GM19438 (cell line): ENCODE measurements at regions not wholly inside any gene's neighbourhood (a gene's known extent, or its start where the extent isn't known, plus 50 kb on each side); places are given as distances from the start of the nearest gene placed in this dataset.
"Not testable (repeated sequence)": the region's sequence is repeated elsewhere in the genome, so short reads cannot be mapped to it uniquely, and the experiment has no call there.

Source experiments
- ATAC-seq: cut with Tn5 transposase; IDR thresholded peaks from one replicate; pipeline ENCODE4 v1.9.1; 2021; ENCODE audit warnings: low read depth; ENCODE audit not compliant: unreplicated experiment

DNA sequence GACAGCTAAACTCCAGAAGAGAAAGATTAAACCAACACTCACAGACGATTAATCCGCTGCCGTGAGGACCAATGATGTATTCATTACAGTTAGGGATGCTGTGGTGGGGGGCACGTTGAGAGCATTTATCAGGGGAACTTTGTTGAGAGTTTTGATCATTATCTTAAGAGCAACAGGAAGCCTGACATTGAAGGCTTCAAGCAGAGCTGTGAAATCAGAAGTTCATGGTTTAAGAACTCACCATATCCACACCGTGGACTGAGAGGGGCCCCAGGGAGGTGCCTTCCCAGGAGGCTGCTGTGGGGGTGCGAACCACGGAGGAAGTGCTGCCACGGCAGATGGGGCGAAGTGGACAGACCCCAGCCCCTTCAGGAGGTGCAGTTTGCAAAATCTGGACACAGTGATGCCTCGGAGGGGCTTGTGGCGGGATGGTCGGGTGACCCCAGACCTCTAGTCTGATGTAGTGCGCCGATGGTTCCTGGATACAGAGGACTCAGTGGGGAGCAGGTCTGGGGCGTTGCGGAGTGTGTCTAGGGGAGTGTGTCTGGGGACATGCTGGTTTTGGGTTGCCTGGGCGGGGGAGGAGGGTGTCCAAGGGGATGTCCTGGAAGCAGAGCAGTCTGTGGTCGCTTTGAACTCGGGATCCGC is 73.0 kb downstream of the DIO3 start:
- ATAC-seq: no peak

DNA sequence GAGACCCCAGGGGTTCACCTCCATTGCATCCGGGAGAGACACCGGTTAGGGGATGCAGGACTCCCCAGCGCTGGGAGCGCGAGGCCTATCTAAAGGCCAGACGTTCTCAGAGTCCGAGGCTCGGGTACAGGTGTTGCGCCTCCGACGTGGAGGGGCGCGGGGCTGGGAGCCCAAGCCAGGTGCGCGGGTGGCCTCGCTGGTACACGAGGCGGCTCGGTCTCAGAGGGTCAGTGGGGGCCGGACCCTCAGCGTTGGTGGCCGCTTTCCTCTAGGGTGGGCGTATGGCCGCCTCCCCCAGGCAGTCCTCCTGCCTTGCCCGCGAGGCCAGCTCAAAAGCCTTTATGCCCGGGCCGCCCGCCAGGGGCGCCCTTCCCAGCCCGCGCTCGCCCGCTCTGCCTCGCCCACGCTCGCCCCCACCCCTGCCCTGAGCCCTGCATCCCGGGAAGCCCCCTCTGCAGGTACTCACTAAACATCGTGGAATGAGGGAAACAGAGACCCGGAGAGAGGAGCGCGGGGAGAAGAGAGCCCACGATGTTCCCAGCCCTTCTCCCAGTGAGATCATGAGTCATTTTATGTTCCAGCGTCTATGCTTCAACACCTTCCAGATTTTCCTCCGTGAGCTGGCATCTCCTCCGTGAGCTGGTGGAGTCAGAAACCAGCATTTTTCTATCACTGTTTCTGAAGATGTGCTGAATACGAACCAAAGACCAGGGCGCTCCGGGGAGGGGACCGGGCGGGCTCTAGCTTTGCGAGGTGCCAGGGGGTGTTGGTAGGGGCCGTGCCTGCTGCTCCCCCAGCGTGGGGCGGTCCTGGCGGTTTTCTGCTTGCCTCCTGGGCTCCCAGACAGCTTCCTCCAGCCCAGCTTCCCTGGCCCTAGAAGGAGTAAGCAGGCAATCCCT is 73.8 kb downstream of the DIO3 start:
- no peak for ATAC-seq

DNA sequence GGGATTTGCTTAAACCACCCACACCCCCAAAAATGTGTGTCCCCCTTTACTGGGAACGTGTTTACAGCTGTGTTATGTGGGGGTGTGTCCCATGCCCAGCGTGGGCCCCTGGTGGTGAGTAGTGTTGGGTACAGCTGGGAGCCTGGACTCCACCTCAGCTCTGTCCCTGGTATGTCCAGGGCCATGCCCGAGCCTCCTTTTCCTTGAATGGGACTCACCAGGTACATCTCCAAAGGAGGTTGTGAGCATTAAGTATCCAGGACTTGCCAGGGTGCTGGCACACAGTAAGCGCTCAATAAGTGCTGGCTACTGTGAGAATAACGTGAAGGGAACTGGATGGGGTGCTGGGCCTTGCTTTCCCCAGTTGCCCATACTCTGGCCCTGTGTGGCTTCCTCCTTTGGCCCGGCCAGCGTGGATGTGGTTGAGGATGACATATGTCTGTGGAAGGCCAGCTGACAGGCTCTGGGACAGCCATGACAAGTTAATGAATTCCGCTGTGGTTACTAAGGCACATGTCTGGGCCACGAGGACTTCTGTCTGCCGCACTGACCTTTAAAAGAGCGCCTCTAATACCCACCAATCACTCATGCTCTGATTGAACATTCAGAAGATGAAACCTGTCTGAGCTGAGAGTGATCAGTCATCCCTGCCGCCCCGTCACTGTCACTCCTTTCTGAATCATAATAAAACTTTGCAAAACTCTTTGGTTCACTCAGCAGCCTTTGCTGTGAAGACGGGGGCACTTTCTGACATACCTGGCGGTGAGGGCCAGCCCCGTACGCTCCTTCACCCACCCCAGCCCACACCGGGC is 74.7 kb downstream of the DIO3 start:
- peak; percentile 74 for ATAC-seq

DNA sequence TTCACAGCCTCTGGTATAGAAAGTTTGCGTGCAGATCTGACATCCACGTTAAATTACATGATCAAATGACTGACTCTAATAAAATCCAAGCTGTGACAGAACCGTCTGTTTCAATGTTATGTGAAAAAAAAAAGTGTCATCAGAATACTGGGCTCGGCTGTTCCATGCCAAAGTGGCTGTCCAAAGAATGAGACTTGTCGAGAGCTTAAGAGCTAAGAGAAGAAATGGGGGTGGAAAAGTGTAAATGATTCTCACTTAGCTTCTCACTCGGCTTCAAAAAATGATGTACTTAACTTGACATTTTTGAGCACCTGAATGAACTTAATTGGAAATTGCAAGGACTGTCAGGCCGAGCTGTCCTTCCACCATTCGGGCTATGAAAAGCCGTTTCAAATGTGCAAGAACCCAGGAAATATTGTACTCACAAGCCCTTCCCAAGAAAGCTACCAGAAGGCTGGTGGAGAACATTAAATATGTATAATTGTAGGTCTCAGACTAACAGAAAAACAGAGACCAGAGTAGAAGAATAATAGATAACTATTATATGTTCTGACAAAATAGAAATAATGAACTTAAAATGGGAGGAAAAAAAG is 78.0 kb downstream of the DIO3 start:
- no peak for ATAC-seq

DNA sequence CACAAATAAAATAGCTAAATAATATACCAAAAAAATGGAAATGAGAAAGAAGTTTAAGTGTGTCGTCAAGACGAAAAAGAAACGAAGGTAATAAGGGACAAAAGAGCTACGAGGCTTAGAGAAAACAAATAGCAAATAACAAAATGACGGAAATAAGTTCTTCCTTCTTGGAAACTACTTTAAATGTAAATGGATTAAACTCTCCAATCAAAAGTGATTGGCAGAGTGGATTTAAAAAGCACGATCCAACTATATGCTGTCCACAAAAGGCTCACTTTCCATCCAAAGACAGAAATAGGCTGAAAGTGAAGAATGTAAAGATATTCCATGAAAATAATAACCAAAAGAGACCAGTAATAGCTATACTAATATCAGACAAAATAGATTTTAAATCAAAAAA is 82.4 kb downstream of the DIO3 start:
- ATAC-seq: no peak

DNA sequence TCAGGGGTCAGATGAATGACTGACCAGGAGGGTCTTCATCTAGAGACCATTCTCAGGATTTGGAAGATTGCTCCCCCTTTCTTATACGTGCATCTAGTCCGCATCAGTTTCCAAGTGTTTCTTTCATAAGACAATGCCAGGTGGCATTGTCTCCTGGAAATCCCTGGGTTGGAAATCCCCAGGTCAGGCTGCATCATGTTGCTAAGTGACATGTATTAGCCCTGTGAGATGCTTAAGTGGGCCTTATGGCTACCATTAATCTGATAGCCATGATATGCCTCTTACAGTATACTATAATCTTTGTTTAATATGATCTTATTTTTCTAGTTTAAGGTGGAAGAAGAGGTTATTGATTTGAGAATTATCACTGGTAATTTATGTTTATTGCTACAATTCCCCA is 92.8 kb downstream of the DIO3 start:
- ATAC-seq: no peak

DNA sequence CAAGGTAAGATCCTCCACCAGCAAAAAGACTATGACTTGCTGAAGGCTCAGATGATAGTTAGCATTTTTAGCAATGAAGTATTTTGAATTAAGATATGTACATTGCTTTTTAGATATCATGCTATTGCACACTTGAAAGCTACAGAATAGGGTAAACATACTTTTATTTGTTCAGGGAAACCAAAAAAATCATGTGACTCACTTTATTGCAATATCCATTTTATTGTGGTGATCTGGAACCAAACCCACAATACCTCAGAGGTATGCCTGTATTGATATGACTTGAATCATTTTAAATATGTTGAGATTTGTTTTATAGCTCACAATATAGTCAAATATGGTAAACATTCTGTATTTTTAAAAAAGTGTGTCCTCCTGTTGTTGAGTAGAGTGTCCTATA is 96.1 kb downstream of the DIO3 start:
- ATAC-seq: no peak

DNA sequence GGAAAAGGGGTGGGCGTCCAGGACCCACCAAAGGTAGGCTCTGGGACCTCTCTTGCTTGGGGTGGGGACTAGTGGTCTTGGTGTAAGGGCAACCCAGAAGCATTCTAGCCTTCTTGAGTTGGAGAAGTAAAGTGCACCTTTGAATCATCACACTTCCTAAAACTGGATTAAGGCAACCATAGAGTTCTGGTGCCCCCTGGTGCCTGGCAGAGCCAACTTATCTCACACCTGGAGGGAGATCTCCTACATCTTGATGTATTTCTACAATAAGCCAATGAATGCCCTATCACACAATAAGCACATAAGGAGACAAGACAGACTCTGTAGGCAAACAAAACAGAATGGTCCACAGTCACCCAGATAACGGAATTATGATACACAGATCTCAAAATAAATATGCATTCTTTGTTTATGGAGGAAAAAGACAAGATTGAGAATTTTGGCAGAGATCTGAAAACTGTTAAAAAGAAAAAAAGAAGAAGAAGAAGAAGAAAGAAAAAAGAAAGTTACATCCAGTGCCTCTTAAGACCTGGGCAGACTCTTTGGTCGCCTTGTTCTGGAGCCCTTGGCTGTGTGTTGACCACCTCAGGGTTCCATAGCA is 95.9 kb upstream of the PPP2R5C start:
- no peak for ATAC-seq

DNA sequence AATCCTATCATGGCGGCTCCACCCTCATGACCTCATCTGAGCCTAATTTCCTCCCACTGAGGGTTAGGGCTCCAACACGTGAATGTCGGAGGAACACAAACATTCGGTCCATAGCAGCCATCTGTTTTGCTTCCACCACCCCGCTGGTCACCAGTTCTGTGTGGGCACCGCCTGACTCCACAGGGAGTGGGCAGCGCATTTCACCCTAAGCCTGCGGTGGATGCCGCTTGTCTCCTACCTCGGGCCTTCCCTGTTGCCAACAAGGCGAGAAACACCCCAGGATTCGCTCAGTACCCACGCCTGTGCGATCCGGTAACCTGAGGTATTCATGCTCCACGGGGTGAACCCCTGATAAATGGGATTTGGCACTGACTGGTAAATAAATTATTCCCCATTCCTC is 95.2 kb upstream of the PPP2R5C start:
- no peak for ATAC-seq

DNA sequence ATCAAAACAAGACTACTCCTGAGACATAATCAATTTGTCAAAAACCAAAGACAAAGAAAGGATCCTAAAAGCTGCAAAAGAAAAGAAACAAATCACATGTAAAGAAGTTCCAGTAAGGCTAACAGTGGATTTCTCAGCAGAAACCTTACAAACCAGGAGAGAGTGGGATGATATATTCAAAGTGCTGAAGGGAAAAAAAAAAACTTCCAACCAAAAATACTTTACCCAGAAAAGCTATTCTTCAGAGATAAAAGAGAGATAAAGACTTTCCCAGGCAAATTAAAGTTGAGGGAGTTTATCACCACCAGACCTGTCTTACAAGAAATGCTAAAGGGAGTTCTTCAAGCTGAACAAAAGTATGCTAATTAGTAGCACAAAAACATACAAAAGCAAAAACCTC is 91.9 kb upstream of the PPP2R5C start:
- ATAC-seq: no peak

DNA sequence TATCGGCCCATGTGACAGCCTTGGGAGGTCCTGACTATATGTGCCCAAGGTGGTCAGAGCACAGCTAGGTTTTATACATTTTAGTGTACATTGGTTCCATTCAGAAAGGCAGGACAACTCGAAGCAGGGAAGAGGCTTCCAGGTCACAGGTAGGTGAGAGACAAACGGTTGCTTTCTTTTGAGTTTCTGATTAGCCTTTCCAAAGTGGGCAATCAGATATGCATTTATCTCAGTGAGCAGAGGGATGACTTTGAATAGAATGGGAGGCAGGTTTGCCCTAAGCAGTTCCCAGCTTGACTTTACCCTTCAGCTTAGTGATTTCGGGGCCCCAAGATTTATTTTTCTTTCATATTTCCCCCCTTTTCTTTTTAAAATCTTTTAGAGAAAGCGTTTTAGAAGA is 87.6 kb upstream of the PPP2R5C start:
- no peak for ATAC-seq

DNA sequence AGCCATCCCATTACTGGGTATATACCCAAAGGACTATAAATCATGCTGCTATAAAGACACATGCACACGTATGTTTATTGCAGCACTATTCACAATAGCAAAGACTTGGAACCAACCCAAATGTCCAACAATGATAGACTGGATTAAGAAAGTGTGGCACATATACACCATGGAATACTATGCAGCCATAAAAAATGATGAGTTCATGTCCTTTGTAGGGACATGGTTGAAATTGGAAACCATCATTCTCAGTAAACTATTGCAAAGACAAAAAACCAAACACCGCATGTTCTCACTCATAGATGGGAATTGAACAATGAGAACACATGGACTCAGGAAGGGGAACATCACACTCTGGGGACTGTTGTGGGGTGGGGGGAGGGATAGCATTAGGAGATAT is 85.7 kb upstream of the PPP2R5C start:
- not testable (repeated sequence) for ATAC-seq

DNA sequence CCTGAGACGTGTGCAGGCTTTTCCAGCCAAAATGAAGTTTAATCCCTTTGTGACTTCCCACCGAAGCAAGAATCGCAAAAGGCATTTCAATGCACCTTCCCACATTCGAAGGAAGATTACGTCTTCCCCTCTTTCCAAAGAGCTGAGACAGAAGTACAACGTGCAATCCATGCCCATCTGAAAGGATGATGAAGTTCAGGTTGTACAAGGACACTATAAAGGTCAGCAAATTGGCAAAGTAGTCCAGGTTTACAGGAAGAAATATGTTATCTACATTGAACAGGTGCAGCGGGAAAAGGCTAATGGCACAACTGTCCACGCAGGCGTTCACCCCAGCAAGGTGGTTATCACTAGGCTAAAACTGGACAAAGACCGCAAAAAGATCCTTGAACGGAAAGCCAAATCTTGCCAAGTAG is 83.6 kb upstream of the PPP2R5C start:
- ATAC-seq: not testable (repeated sequence)

DNA sequence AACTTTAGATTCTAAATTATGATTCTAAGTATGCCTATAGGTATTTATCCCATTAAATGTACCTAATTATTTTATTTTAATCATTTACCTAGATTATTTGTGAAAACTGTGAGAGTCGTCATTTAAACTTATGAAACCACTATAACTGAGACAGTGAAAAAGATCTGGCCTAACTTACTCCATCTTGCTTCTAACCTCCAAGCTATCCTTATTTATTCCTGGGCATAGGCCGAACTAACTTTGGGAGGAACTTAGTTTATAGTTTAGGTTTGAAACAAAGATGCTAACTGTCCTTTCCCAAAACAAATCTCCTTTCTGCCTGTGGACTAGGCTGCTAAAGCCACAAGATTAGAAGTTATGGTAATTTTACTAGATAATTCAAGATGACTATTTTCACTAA is 79.7 kb upstream of the PPP2R5C start:
- no peak for ATAC-seq

DNA sequence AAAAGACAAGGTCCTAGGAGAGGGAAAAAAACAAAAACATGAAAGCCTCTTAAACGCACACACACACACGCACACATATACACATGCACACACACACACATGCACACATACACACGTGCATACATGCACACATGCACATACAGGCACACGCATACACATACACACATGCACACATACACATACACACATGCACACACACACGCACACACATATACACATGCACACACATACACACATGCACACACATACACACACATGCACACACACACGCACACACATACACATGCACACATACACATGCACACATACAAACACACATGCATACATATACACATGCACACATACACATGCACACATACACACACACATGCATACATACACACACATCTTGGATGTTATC is 78.1 kb upstream of the PPP2R5C start:
- ATAC-seq: no peak

DNA sequence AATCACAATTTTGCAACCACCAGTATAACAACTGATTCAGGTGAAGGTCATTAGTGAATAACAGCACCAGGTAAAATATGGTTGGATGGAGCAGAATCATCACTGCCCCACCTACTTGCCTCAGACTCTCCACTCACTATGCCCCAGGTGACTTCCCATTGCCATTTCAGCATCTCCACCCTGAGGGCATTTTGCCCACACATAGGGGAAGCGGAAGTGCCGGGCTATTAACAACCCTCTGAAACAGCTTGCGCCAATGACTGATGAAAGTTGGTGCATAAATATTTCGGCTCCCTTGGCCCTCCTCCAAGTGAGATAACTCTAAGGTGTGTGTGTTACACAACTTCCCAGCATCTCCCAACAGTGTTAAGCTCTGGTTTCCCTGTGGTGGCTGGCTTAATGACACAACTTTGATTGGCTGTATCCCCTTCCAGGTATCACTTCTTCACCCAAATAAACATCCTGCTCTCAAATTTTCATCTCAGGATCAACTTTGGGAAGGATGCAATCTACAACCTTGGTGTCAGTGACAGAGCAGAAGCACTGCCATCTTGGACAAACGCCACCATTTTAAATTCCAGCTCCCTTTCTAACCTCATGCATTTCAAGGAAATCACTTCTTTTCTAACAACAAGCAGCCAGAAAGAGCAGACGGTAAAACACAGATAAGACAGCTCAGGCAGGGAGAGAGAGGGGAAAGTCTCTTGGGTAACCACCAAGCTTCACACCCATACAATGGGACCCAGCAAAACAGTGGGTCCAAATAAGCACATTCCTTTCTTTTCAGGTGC is 73.6 kb upstream of the PPP2R5C start:
- no peak for ATAC-seq

DNA sequence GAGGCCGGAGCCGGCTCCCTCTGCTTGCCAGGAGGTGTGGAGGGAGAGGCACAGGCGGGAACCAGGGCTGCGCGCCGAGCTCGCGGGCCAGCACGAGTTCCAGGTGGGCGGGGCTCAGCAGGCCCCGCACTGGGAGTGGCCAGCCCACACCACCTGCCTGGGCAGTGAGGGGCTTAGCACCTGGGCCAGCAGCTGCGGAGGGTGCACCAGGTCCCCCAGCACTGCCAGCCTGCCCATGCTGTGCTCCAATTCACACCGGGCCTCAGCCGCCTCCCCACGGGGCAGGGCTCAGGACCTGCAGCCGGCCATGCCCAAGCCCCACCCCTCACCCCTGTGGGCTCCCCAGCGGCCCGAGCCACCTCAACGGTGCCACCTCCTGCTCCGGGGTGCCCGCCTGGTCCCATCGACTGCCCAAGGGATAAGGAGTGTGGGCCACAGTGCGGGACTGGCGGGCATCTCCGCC is 72.4 kb upstream of the PPP2R5C start:
- no peak for ATAC-seq

DNA sequence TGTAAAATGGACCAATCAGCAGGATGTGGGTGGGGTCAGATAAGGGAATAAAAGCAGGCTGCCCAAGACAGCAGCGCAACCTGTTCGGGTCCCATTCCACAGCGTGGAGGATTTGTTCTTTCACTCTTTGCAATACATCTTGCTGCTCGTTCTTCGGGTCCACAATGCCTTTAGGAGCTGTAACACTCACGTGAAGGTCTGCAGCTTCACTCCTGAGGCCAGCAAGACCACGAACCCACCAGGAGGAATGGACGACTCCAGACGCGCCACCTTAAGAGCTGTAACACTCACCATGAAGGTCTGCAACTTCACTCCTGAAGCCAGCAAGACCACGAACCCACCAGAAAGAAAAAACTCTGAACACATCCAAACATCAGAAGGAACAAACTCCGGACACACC is 71.5 kb upstream of the PPP2R5C start:
- ATAC-seq: not testable (repeated sequence)

DNA sequence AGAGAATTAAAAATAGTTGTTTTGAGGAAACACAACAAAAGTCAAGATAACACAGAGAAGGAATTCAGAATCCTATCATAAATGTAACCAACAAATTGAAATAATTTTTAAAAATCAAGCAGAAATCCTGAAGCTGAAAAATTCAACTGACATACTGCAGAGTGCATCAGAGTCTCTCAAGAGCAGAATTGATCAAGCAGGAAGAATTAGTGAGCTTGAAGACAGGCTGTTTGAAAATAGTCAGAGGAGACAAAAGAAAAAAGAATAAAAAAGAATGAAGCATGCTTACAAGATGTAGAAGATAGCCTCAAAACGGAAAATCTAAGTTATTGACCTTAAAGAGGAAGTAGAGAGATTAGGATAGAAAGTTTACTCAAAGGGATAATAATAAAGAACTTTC is 65.8 kb upstream of the PPP2R5C start:
- ATAC-seq: no peak

DNA sequence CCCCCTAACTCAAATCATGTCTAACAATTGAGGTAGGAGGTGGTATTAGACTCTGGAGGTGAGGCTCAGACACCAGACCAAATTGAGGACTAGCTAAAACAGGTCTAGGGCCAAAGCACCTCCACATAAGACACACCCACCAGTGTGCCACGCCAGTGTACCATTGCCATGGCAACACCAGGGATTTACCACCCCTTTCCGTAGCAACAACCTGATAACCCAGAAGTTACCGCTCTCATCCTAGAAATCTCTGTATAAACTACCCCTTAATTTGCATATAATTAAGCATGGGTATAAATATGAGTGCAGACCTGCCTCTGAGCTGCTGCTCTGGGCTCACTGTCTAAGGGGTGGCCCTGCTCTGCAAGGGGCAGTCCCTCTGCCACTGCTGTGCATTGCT is 57.4 kb upstream of the PPP2R5C start:
- ATAC-seq: no peak
